ENCODE measurements at regions not wholly inside any gene's neighbourhood (a gene's known extent, or its start where the extent isn't known, plus 50 kb on each side); places are given as distances from the start of the nearest gene placed in this dataset.

- no peak for TF ChIP-seq CTCF (conservative IDR thresholded peaks at IDR 0.05)
- Mint-ChIP-seq H3K9me3 (no peaks in the 10 kb centered on the region), H3K36me3 (ENCODE audit: low read depth) (no peaks in the 10 kb centered on the region), H3K4me1 (no peaks in the 10 kb centered on the region), H3K4me3 (no peak overlapping the region), H3K27me3 (ENCODE audit: low read depth) (no peaks in the 10 kb centered on the region), H3K27ac (ENCODE audit: unreplicated experiment) (no peak overlapping the region)
- no peak for DNase-seq (ENCODE audit: low read depth, low spot score)
Observed at GRCh38 chr4:136438645-136439044, 1093.6 kb downstream of the PCDH18 start.

GRCh38 chr4:136424052-136424451 lies 1108.2 kb downstream of the PCDH18 start:
- H3K27me3 Mint-ChIP-seq (ENCODE audit: low read depth), result no peaks in the 10 kb centered on the region
- TF ChIP-seq CTCF (conservative IDR thresholded peaks at IDR 0.05), result no peak
- H3K27ac Mint-ChIP-seq (ENCODE audit: unreplicated experiment), result no peak overlapping the region
- no peak overlapping the region for H3K4me3 Mint-ChIP-seq
- DNase-seq (ENCODE audit: low read depth, low spot score), result no peak
- H3K4me1 Mint-ChIP-seq, result no peaks in the 10 kb centered on the region
- H3K9me3 Mint-ChIP-seq, result no peaks in the 10 kb centered on the region
- H3K36me3 Mint-ChIP-seq (ENCODE audit: low read depth), result no peaks in the 10 kb centered on the region

GRCh38 chr4:136414981-136415380 lies 1117.3 kb downstream of the PCDH18 start:
- Mint-ChIP-seq H3K27ac (ENCODE audit: unreplicated experiment) (no peak overlapping the region), H3K9me3 (no peaks in the 10 kb centered on the region), H3K4me3 (no peak overlapping the region), H3K4me1 (no peaks in the 10 kb centered on the region), H3K27me3 (ENCODE audit: low read depth) (no peaks in the 10 kb centered on the region), H3K36me3 (ENCODE audit: low read depth) (no peaks in the 10 kb centered on the region)
- no peak for TF ChIP-seq CTCF (conservative IDR thresholded peaks at IDR 0.05)
- no peak for DNase-seq (ENCODE audit: low read depth, low spot score)

GRCh38 chr4:136412708-136413107 lies 1119.6 kb downstream of the PCDH18 start:
- Mint-ChIP-seq H3K9me3 (no peaks in the 10 kb centered on the region), H3K27ac (ENCODE audit: unreplicated experiment) (no peak overlapping the region), H3K27me3 (ENCODE audit: low read depth) (no peaks in the 10 kb centered on the region), H3K4me1 (no peaks in the 10 kb centered on the region), H3K36me3 (ENCODE audit: low read depth) (no peaks in the 10 kb centered on the region), H3K4me3 (no peak overlapping the region)
- TF ChIP-seq CTCF (conservative IDR thresholded peaks at IDR 0.05), result no peak
- no peak for DNase-seq (ENCODE audit: low read depth, low spot score)

- DNase-seq (ENCODE audit: low read depth, low spot score), result no peak
- Mint-ChIP-seq H3K4me3 (no peak overlapping the region), H3K36me3 (ENCODE audit: low read depth) (no peaks in the 10 kb centered on the region), H3K9me3 (peaks cover under 1% of the 10 kb centered on the region), H3K27me3 (ENCODE audit: low read depth) (no peaks in the 10 kb centered on the region), H3K27ac (ENCODE audit: unreplicated experiment) (no peak overlapping the region), H3K4me1 (no peaks in the 10 kb centered on the region)
- TF ChIP-seq CTCF (conservative IDR thresholded peaks at IDR 0.05), result no peak
Observed at GRCh38 chr4:136400829-136401228, 1131.5 kb downstream of the PCDH18 start.

- no peak for TF ChIP-seq CTCF (conservative IDR thresholded peaks at IDR 0.05)
- Mint-ChIP-seq H3K9me3 (peaks cover 3% of the 10 kb centered on the region), H3K36me3 (ENCODE audit: low read depth) (no peaks in the 10 kb centered on the region), H3K27ac (ENCODE audit: unreplicated experiment) (no peak overlapping the region), H3K4me1 (no peaks in the 10 kb centered on the region), H3K27me3 (ENCODE audit: low read depth) (no peaks in the 10 kb centered on the region), H3K4me3 (no peak overlapping the region)
- DNase-seq (ENCODE audit: low read depth, low spot score), result no peak
Observed at GRCh38 chr4:136395212-136395722, 1137.0 kb downstream of the PCDH18 start.
